IMR-90 (cell line): ENCODE measurements at regions not wholly inside any gene's neighbourhood (a gene's known extent, or its start where the extent isn't known, plus 50 kb on each side); places are given as distances from the start of the nearest gene placed in this dataset.

Source experiments
- MXI1 ChIP-seq: IDR thresholded peaks from 2 replicates; pipeline ENCODE4 v1.6.1; 2012; ENCODE audit warnings: low read depth, mild to moderate bottlenecking, low read length, moderate library complexity, borderline replicate concordance
- TF ChIP-seq, protein P1 (sequence below): conservative IDR thresholded peaks from 2 replicates; pipeline ENCODE4 v1.5.1; 2012; ENCODE audit warnings: mild to moderate bottlenecking, low read depth, low read length, improper control_type of control experiment

DNA sequence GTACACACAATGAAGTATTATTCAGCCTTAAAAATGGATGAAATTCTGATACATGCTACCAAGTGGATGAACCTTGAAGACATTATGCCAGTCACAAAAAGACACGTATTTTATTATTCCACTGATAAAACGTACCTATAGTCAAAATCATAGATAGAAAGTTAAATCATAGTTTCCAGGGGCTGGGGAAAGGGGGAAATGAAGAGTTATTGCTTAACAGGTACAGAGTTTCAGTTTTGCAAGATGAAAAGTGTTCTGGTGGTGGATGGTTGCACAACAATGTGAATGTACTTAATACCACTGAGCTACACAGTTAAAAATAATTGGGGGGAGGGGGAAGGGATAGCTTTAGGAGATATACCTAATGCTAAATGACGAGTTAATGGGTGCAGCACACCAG is 63.5 kb upstream of the FOXN2 start:
- TF ChIP-seq, protein P1, sequence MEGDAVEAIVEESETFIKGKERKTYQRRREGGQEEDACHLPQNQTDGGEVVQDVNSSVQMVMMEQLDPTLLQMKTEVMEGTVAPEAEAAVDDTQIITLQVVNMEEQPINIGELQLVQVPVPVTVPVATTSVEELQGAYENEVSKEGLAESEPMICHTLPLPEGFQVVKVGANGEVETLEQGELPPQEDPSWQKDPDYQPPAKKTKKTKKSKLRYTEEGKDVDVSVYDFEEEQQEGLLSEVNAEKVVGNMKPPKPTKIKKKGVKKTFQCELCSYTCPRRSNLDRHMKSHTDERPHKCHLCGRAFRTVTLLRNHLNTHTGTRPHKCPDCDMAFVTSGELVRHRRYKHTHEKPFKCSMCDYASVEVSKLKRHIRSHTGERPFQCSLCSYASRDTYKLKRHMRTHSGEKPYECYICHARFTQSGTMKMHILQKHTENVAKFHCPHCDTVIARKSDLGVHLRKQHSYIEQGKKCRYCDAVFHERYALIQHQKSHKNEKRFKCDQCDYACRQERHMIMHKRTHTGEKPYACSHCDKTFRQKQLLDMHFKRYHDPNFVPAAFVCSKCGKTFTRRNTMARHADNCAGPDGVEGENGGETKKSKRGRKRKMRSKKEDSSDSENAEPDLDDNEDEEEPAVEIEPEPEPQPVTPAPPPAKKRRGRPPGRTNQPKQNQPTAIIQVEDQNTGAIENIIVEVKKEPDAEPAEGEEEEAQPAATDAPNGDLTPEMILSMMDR: no peak
- TF ChIP-seq MXI1: no peak
